Suppressor macrophage treated with lipopolysaccharide for 4 hours (primary cell): ENCODE measurements at regions not wholly inside any gene's neighbourhood (a gene's known extent, or its start where the extent isn't known, plus 50 kb on each side); places are given as distances from the start of the nearest gene placed in this dataset.
"Not testable (repeated sequence)": the region's sequence is repeated elsewhere in the genome, so short reads cannot be mapped to it uniquely, and the experiment has no call there.

Source experiments
- DNase-seq: peaks from one replicate; pipeline ENCODE4 v3.0.0-alpha.2; 2020

DNA sequence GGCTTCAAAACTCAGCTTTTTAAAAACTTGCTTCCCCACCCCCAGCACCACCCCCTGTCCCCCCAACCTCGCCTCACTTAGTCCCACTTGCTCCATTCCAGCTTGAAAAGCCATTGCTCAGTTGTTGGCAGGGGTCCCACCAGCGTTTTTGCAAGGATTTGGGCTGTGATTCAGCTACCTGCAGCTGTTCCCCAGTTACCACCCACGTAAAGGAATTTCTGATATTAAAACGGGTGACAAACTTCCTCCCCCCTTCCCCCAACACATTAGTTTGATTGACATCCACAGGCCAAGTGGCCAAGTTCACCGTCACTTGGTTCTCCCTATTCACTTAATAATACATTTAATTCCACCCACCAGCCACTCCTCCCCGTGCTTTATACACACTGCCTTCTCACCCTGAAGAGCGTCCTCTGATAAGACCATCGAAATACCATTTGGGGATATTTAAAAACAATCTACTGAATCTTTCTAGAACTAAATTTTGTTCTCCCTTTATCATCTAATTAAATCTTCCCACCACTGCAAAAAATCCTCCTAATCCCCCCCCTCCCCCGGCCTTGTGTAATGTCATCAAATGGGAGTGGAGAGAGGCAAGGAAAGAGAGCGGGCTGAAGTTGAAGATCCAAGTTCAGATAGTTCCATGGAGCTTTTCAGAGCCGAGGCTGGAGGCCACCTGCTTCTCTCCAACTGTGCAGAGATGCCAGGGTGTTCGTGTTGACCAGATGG is 55.1 kb downstream of the SOX9 start:
- no peak for DNase-seq

DNA sequence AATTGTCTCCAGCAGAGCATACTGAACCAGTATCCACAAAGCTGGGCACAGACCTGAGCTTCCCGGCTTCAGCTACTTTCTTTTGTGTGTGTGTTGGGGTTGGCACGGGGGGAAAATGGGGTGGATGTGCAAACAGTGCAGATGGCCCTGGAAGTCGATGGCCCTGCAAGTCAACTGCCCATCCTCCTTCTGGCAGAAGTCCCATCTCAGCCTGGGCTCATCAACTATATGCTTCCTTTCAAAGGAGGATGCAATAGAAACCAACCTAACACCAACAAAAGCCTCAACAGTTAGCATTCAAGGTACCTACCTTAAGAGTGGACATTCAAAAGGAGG is 55.7 kb downstream of the SOX9 start:
- no peak for DNase-seq

DNA sequence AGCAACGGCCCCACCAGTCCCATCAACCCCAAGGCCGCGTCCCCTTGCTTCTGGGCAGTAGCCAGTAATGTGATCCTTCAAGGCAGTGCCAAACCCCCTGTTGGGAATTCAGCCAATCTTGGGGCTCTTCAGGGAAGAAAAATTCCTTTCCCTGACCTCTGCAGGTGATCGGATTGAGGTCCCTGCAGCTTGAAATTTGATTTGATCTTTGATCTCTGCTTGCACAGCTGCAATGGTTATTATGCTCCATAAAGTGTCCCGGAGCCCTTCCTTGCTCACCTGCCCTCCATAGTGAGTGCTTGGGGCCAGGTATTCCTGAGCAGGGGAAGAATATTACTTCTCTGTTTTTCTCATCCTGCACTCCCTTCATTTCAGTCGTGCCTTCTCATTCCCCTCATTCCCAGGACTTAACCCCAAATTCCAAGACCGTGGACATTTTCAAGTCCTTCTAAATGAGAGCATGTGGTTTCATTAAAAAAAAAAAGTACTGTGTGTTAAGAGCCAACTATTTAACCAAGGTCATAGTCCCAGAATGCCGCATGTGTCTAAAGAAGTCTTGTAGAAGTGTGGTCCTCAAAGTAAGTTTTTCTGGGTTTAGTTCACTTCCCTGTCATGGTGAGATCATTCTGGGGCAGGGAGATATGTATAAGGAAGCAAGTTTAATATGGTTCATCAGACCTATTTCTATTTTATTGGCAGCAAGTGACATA is 56.3 kb downstream of the SOX9 start:
- no peak for DNase-seq

DNA sequence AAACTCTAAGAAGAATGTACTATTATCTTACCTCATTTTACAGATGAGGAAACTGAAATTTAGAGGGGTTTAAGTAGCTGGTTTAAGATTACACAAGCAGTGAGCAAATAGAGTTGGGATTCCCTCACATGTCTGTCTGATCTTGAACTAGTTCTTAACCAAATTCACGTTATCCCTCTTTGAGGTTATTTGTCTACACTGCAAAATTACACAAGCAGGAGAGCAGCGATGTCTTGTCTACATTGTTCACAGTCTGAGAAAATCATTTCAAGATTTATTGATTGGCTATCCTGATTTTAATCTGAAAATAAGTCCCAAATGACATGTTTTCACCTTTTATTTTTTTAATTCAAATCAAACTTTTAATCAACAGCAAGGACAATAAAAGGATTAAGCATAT is 56.9 kb downstream of the SOX9 start:
- DNase-seq: no peak

DNA sequence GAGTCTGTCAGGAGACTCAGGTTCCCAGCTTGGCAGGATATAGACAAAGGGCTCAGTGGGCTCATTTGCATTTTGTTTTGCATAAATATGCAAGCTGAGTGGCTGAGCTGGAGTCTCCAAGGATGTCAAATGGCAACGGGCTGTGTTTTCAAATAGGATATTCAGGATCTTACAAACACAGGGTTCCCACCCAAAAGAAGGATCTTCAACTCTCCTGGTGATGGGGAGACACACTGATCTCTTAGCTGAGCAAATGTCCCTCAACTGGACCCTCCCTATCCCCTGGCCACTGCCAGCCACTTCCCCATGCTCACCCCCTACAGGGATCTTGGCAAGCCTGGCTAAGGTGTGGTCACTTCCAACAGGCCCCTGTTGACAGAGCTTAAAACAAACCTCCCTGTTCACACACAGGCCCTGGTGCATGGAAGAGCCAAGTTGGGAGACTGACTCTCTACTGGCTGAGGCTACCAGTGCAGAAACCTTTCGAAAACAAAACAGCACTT is 61.6 kb downstream of the SOX9 start:
- DNase-seq: no peak

DNA sequence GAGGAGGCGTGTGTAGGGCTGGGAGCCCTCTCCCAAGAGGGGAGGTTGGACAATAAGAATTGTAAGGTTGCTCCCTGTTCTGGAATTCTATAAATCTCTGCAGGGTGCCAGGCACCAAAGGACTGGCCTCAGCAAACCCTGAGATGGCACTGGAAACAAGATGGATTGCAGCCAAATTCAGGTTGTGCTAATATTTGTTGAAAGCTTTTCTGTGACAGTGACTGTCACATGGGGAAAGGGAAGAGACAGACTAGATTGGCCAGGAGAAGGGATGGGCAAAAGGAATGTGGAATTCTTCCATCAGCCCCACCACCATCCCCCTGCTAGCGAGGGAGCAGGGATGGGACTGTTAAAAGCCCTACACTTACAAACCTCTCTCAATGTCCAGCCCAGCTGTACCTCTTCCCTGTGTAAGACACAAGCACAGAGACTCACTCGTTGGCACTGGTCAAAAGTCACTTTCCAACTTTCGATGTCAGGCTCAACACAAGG is 62.4 kb downstream of the SOX9 start:
- no peak for DNase-seq

DNA sequence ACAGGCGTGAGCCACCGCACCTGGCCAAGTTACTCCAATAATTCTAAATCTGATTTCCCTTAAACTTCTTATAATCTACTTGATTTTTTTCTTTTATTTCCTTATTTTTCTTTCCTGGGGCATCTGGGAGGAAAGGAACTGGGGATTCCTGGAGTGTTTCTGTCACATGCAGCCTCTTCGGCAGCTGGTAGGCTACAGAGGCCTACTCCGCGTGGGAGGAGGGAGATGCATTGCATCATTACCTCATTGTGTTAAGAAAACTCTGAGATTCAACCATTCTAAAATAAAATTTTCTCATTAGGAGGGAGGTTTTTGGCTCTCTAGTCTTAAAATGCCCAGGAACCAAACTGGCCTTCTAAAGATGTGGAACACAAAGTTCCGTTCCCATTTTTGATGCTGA is 64.0 kb downstream of the SOX9 start:
- DNase-seq: no peak

DNA sequence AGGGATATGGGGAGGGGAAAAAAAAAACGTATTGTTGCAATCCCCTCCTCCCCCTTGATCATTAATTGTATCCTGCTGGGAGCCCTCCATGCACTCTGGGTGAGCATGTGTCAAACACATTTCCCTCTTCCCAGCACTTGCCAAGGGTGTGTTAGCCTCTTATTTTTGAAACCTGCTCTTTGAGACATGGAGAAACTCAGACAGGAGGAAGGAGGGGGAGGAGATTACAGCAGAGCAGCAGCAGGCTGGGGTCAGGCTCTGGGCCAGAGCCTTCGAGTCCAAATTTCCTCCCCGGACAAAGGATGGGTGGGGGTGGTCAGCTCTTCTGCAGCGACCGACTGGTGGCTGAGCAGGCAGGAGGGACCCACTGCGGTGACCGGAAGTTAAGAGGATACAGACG is 64.7 kb downstream of the SOX9 start:
- no peak for DNase-seq

DNA sequence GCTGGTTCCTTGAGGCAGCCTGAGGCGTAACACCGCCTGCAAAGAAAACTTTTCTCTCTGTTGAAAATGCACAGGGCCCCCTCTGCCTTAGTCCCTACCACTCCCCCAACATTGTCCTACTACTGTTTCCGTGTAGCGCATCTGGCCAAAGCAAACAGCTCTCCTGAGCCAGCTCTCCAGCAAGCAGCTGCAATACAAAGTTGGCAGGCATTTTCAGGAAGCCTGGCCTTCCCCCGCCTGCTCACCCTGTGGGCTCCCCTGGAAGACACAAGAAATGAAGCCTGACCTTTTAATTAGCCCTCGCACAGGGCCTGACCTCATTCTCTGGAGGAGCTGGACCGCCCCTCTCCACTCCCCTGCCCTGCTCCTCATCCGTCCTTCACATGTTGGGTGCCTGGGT is 66.7 kb downstream of the SOX9 start:
- no peak for DNase-seq

DNA sequence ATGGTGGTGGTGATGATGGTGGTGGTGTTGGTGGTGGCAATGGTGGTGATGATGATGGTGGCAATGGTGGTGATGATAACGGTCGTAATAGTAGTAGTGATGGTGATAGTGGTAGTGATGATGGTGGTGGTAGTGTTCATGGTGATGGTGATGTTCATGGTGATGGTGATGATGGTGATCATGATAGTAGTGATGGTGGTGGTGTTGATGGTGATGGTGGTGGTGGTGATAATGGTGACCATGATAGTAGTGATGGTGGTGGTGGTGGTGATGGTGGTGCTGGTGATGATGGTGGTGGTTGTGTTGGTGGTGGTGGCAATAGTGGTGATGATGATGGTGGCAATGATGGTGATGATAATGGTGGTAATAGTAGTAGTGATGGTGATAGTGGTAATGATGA is 68.0 kb downstream of the SOX9 start:
- DNase-seq: no peak

DNA sequence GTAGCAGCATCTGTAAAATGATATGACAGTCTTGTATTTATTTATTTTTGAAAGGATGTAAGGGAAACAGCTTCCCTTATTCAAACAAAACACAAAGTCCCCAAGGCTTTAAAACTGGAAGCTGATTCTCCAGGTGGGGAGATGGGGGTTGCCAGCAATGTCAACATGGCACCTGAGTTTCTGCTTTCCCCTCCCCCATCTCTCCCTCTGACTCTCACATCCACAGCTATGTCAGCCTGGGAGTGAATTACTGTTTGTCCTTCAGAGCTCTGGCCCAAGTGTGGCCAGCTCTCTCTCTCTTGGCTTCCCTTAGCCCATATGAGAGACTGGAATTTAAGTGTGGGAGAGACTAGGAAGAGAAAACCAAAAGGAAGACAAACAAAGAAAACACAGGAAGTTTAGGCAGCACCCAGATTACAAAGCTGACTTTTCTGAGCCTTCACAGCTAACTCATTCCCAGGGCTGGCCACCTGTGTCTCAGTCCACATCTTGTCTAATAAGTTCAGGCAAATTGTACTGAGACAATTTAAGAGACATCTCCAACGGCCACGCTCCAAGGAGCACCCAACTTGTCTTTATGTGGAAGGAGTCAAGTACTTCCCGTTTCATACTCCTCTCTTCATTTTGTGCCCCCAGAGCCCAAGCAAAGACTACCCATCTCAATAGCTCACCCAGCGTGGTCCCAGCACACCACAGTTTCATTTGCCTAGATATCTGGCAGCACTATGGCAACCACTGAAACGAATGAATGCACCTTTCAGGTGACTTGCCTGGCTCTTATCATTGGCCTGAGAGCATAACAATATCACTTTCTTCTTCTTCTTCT is 69.2 kb downstream of the SOX9 start:
- DNase-seq: no peak

DNA sequence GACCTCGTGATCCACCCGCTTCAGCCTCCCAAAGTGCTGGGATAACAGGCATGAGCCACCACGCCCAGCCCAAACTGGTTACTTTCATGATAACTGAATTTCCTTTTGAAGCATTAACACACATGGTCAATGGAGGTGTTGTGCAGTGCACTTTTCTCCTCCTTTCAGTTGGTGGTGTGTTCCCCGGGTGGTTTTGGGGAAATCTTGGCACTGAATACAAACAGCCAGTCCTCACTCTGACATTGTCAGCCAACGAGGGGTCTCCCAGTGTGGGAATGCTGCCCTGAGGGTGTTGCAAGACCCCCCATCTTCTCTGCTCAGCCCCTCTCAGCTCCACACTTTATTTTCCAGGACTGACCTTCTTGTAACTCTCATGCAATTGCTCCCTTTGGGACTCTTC is 70.5 kb downstream of the SOX9 start:
- DNase-seq: no peak

DNA sequence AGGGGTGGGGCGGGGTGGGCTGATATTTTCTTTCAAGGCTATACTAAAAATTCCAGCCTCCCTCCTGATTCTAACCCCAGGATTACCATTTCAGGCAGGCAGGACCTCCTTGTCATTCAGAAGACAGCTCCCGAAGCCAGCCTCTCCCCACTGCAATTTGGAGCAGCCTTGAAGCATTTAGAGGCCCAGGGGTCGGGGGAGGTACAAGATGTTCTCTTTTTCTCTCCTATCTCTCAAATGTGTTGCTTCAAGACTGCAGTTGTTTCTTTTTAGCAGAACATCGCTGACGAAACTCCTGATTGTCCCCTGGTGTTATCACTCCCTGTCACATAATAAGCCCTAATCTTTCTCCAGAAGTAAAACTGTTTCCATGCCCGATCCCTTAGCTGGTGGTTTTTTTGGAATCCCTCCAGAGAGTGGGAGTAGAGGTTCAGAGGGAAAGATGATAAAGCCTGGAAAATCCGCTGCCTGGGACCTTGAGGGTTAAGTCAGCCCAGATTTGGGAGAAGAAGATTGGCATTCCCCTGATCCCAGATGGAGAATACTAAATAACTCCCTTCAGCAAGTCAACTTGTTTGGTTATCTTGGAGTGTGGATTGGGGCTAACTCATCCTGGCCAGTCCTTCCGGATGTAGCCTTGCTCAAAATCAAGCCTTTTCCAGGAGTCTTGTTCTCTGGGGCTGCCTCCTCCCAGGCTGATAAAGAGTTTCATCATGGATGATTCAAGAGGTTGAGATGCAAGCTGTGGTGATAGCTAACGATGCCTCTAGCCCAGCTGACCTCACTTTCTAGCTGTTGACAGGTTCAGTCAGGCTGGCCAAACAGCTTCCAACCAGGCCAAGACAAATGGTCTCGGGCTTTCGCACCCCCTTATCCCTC is 71.3 kb downstream of the SOX9 start:
- no peak for DNase-seq

DNA sequence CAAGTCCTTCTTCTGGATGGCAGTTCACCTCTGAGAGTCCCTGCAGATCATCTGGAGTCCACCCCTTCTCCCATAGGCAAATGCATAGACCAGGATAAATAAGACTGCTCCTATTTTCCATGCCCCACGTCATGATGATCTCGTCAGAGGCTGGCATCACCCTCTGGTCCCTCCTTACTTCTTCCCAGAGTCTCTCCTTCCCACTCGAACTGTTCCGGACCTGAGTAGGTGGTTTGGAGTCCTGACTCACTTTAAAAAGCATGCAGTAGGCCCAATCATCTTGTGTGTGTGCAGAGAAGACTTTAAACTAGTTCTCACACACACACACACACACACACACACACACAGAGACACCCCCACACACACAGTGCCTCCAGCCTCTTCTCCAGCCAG is 72.0 kb downstream of the SOX9 start:
- DNase-seq: no peak

DNA sequence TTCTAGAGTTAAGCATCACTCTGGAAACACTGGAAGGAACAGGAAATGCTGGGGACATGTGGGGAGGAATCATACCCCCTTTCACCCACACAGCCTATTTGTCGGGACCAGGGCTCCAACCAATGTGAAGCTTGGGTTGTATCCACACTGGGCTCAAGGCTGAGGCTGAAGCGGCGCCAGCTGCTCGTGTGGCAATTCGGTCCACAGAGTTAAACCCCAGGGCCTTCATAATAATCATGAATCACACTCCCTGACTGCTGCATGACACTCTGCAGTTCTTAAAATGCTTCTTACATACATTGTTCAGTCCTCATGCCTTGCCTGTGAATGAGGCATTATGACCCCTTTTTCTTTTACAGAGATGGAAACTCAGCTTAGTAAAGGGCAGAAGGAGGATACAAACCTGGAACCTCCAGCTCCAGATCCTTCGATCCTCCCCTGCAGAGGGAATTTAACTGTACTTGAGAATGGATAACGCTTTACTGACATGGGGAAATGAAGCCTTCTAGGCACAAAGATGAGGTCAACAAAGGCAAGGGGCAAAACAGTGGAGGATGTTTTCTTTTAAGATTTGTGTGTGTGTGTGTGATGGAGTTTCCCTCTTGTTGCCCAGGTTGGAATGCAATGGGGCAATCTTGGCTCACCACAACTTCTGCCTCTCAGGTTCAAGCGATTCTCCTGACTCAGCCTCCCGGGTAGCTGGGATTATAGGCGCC is 72.7 kb downstream of the SOX9 start:
- no peak for DNase-seq

DNA sequence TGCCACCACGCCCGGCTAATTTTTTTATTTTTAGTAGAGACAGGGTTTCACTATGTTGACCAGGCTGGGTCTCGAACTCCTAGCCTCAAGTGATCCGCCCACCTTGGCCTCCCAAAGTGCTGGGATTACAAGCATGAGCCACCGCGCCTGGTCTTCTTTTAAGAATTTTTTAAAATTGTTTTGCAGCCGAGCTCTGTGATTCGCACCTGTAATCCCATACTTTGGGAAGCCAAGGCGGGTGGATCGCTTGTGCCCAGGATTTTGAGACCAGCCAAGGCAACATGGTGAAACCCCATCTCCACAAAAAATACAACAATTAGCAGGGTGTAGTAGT is 73.3 kb downstream of the SOX9 start:
- not testable (repeated sequence) for DNase-seq

DNA sequence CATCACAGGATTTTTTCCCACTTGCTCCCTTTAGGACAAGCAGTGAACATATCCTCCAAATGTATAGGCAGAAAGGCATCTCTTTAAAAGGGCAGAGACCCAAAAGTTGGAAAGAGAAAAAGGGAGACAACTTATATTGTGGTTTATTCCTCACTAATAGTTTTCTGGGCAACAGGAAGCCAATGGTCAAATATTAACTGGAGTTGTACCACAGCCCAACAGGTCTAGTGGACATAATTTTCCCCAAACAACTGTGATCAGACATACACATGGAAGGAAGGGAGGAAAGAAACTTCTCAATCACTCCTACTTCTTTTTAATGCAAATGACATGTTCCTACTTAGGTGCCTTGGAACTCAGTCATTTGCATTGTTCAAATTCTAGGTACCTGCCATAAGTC is 78.4 kb downstream of the SOX9 start:
- DNase-seq: no peak

DNA sequence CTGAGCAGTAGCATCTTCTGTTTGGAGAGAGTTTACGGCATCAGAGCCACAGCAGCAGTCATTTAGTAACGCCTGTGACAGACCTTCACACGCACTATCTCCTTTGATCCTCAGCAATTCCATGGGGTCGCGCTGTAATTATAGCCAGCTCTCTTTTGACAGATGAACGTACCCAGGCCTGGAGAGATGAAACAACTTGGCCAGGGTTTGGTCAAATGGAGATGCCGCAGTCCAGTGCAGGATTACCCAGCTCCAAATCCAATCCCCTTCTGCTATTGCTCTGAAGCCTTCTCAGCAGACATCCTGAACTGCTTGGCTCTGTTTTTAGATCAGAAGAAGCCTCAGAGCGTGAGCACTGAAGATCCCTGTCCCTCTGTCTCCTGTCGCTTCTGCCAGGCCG is 83.9 kb downstream of the SOX9 start:
- no peak for DNase-seq

DNA sequence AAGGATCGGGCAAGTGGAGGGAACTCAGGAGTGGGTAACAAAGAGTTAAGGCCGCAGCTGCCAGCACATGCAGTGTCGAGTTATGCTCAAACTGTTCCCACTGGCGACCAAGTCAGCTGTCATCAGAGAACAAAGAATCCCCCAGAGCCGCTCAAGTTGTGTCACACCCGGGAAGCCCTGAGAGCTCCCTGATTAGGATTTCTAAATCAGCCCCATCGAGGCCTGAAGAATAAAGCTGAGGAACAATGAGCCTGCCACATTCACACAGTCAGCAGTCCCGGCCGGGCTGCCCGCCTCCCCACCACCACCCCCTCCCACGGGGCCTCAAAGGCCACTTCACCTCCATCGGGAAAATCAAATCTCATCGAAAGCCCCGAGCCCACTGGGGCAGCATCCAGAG is 84.5 kb downstream of the SOX9 start:
- DNase-seq: no peak

DNA sequence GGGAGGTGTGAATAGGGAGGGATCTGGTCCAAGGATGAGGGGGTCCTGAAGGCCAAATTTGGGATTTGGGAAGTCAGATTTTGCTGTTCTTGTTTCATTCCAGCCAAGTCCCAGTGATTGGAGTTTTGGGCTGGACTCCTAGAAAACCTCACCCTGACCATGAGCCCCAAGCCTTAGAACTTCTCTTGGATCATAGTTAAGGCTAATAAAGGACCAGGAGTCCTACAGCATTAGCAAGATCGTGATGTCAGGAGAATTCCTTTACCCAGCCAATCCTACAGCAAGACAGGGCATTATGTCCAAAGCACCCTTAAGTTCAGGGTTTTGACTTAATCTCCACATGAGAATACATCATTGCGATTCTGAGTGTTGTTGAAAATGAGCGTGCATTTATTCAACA is 85.0 kb downstream of the SOX9 start:
- DNase-seq: no peak

DNA sequence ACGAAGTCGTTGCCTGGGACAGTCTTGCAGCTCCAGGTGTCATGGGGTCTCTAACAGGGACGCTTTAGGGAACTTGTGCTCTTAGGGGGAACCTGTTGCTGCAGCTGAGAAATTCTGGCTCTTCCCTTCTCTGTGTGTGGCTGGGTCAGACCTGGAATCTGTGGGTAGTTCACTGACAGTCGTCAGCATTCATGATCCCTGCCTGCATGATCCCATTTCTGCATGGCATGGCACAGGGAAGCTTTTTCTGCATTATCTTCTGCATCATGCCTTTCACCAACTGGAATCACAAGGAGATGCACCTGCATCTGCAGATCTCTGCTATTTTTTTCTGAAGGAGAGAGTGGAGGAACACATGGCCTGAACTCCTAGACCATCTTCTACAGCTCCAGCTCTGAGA is 85.6 kb downstream of the SOX9 start:
- no peak for DNase-seq

DNA sequence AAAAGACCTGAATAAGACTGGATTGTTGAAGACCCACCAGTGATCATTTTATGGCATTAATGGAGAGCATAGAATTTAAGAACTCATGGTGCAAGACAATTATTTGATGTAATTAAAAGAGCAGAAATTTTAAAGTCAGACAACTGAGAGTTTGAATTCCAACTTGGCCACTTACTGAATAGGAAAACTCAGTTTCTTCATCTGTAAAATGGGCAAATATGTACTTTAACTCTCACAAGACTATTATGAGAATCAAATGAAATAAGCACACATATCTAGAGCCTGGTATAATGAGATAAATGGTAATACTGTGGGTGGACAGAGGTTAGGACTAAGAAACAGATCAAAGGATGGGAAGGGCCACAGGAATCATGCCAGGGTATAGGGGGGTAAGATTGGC is 88.0 kb downstream of the SOX9 start:
- no peak for DNase-seq
